Kidney epithelial cell (primary cell): ENCODE measurements at regions not wholly inside any gene's neighbourhood (a gene's known extent, or its start where the extent isn't known, plus 50 kb on each side); places are given as distances from the start of the nearest gene placed in this dataset.

Experiments used
- DNase-seq: peaks from one replicate; pipeline ENCODE4 v3.0.0-alpha.2; 2010; ENCODE audit warnings: low read depth
- H3K27me3 ChIP-seq: 2 replicates; pipeline ENCODE4 v1.6.0; 2011; ENCODE audit warnings: low read length; ENCODE audit not compliant: control insufficient read depth, insufficient read depth
- H3K36me3 ChIP-seq: 2 replicates; pipeline ENCODE4 v1.5.1; 2011; ENCODE audit warnings: low read length; ENCODE audit not compliant: control insufficient read depth, insufficient read depth
- H3K4me3 ChIP-seq: 2 replicates; pipeline ENCODE4 v1.5.1; 2011; ENCODE audit warnings: low read depth, mild to moderate bottlenecking, control low read depth, low read length
- TF ChIP-seq, protein P1 (sequence below): IDR thresholded peaks from 2 replicates; pipeline ENCODE4 v1.5.1; 2011; ENCODE audit warnings: mild to moderate bottlenecking, moderate library complexity, low read length, control low read depth, inconsistent platforms; ENCODE audit not compliant: insufficient read depth, poor library complexity, severe bottlenecking

DNA sequence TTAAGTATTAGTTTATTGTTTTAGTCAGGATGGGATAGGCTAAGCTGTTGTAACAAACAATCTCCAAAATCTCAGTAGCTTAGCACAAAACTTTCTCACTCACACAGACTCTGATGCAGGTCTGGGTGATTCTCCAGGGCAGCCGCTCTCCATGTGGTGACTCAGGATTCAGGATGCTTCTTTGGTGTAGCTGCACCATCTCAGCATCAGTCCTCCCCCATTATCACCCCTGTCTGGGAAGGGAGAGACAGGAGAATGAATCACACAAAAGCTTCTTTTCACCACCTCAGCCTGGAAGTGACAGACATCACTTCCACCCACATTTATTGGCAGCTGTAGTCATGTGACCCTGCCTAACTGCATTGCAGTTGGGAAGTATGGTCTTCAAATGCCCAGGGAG lies 142.3 kb downstream of the DICER1 start:
- peaks cover 20% of the 10 kb centered on the region for H3K27me3 ChIP-seq
- H3K4me3 ChIP-seq: no peak overlapping the region
- TF ChIP-seq, protein P1, sequence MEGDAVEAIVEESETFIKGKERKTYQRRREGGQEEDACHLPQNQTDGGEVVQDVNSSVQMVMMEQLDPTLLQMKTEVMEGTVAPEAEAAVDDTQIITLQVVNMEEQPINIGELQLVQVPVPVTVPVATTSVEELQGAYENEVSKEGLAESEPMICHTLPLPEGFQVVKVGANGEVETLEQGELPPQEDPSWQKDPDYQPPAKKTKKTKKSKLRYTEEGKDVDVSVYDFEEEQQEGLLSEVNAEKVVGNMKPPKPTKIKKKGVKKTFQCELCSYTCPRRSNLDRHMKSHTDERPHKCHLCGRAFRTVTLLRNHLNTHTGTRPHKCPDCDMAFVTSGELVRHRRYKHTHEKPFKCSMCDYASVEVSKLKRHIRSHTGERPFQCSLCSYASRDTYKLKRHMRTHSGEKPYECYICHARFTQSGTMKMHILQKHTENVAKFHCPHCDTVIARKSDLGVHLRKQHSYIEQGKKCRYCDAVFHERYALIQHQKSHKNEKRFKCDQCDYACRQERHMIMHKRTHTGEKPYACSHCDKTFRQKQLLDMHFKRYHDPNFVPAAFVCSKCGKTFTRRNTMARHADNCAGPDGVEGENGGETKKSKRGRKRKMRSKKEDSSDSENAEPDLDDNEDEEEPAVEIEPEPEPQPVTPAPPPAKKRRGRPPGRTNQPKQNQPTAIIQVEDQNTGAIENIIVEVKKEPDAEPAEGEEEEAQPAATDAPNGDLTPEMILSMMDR: no peak
- DNase-seq: no peak
- no peaks in the 10 kb centered on the region for H3K36me3 ChIP-seq

DNA sequence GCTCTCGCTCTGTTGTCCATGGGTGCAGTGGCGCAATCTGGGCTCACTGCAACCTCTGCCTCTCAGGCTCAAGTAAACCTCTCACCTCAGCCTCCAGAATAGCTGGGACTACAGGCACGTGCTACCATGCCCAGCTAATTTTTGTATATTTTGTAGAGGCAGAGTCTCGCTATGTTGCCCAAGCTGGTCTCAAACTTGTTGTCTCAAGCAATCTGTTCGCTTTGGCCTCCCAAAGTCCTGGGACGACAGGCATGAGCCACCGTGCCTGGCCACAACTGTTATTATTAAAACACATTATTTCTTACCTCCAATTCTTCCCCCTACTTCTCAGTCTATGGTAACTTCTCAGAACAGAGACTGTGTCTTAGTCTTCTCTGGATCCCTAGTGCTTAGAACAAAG lies 143.3 kb downstream of the DICER1 start:
- Histone ChIP-seq H3K4me3 (no peak overlapping the region), H3K27me3 (peaks cover 22% of the 10 kb centered on the region), H3K36me3 (no peaks in the 10 kb centered on the region)
- TF ChIP-seq, protein P1: no peak
- DNase-seq: no peak

DNA sequence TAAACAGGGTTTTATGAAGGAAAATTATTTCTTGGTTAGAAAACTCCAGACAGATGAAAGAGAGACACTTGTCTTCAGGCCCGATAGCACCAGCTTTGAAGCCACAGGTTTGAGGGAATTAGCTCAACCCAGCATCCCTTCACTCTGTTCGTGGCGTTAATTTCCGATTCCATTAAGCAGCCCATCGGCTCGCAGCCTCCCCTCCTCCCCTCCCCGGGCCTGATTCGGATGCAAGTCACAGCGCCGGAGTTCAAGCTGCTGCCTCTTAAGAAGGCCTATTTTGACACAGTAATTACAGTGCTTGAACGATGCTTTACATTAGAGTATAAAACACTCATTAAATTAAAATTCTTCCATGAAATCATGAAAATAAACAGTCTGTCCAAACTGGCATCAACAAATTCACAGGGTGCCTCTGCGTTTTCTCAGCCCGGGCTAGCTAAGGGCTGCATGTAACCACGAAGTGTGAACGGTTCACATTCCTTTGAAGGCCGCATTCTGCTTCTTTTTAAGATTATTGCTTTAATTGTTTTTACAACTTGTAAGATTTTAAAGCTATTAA lies 145.8 kb downstream of the DICER1 start:
- H3K4me3 ChIP-seq: no peak overlapping the region
- H3K27me3 ChIP-seq: peaks cover 25% of the 10 kb centered on the region
- DNase-seq: no peak
- TF ChIP-seq, protein P1: no peak
- H3K36me3 ChIP-seq: no peaks in the 10 kb centered on the region

DNA sequence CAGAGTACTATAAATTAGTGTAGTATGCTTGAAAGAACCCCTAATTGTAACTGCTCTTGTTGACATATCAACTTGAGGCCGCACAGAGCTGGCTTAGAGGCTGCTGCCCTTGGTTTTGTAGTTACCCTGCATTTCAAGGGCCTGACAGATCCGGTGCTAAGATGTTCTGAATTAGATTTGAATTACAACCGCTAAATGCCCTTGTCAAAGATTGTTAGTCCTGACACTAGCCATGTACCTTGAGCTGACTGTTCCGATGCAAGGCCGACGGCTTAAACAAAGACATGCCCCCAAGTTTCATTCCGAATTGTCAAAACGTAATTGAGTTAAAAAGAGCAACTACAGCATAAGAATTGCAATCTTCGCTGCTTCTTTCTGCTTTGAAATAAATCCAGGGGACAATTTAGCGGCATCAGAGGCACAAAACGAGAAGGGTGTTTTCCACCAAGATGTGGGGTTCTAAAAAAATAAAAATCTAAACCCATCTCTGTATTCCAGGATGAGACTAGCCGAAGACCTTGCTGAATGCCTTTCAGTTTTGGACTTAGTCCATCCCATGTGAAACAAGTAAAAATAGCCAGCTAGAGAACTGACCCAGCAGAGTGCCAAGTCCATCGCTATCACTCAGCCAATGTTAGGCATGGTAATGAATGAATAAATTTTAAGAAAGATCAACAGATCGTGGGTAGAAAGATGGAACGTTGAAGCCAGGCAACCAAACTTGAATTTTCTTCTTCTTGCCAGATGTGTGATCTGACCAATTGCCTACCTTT lies 148.7 kb downstream of the DICER1 start:
- TF ChIP-seq, protein P1: no peak
- Histone ChIP-seq H3K27me3 (peaks cover 25% of the 10 kb centered on the region), H3K4me3 (no peak overlapping the region), H3K36me3 (no peaks in the 10 kb centered on the region)
- DNase-seq: no peak

DNA sequence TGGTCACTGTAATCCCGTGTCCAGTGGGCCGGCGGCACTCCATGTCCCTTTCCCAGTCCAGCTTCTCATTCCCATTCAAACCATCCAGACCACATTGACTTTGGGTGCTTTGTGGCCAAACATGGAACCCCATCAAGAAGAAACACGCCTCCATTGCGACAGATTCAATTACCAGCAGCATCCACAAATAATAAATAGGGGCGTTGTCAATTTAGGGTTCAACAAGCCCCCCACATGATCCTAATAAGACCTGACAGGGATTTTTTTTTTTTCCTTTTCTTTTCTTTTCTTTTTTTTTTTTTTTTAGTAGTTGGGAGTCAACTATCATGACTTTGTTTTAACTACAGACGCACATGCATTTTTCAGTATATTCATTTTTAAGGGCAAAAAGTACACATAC lies 149.4 kb downstream of the DICER1 start:
- Histone ChIP-seq H3K4me3 (no peak overlapping the region), H3K27me3 (peaks cover 25% of the 10 kb centered on the region), H3K36me3 (no peaks in the 10 kb centered on the region)
- DNase-seq: no peak
- TF ChIP-seq, protein P1: no peak

DNA sequence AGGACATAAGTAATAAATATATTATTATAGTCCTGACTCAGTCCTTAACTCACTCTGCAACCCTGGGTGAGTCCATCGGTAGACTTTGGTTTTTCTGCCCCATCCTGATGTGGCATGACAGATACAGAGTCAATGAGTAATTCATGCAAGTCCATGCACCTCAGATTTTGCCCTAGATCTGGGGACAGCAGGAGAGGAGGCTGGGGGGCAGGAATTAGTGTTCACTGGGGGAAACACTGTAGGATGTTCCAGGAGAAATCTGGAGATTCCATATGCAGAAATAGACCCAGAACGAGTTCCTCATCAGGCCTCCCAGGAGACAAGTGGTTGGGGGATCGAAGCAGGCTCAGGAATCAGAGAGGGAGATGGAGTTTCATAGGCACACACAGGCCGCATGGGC lies 150.8 kb downstream of the DICER1 start:
- no peak for DNase-seq
- TF ChIP-seq, protein P1: no peak
- Histone ChIP-seq H3K27me3 (peaks cover 12% of the 10 kb centered on the region), H3K4me3 (no peak overlapping the region), H3K36me3 (no peaks in the 10 kb centered on the region)
